DND-41 (cell line): ENCODE measurements at regions not wholly inside any gene's neighbourhood (a gene's known extent, or its start where the extent isn't known, plus 50 kb on each side); places are given as distances from the start of the nearest gene placed in this dataset.

Experiments
- EZH2 ChIP-seq: IDR thresholded peaks from 3 replicates; pipeline ENCODE4 v1.6.1; 2012; ENCODE audit warnings: borderline replicate concordance, low read depth, mild to moderate bottlenecking, moderate library complexity, low read length, inconsistent platforms; ENCODE audit not compliant: severe bottlenecking
- TF ChIP-seq, protein P1 (sequence below): IDR thresholded peaks from 2 replicates; pipeline ENCODE4 v1.5.1; 2012; ENCODE audit warnings: borderline replicate concordance, low read length, moderate library complexity, mild to moderate bottlenecking; ENCODE audit not compliant: poor library complexity, severe bottlenecking; ENCODE audit errors: extremely low read depth

GRCh38 chr1:55707196-55707595 lies 492.0 kb upstream of the USP24 start:
- TF ChIP-seq, protein P1, sequence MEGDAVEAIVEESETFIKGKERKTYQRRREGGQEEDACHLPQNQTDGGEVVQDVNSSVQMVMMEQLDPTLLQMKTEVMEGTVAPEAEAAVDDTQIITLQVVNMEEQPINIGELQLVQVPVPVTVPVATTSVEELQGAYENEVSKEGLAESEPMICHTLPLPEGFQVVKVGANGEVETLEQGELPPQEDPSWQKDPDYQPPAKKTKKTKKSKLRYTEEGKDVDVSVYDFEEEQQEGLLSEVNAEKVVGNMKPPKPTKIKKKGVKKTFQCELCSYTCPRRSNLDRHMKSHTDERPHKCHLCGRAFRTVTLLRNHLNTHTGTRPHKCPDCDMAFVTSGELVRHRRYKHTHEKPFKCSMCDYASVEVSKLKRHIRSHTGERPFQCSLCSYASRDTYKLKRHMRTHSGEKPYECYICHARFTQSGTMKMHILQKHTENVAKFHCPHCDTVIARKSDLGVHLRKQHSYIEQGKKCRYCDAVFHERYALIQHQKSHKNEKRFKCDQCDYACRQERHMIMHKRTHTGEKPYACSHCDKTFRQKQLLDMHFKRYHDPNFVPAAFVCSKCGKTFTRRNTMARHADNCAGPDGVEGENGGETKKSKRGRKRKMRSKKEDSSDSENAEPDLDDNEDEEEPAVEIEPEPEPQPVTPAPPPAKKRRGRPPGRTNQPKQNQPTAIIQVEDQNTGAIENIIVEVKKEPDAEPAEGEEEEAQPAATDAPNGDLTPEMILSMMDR, result no peak
- TF ChIP-seq EZH2, result no peak
